NCI-H774 (cell line): ENCODE measurements at regions not wholly inside any gene's neighbourhood (a gene's known extent, or its start where the extent isn't known, plus 50 kb on each side); places are given as distances from the start of the nearest gene placed in this dataset.
"Not testable (repeated sequence)": the region's sequence is repeated elsewhere in the genome, so short reads cannot be mapped to it uniquely, and the experiment has no call there.

ENCODE experiments used
- DNase-seq: peaks from one replicate; lab custom pipeline; 2025; lab: John Stamatoyannopoulos, UW

DNA sequence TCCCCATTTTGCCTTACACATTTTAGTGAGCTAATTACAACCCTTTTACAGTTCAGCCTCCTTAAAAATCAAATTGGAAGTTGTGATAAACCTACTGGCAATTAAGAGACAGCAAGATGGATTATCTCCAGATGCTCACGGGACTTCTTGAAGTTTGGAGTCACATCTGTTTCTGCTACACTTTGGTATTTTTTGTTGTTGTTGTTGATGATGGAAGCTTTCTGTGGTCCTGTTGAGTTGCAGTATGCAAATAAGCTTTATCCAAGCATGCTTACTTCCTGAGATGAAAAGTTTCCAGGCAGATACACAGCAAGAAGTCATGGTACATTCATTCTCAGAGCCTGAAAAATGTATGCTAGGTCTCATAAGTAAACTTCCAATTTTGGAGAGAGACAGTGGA lies 670.0 kb upstream of the AMOT start:
- DNase-seq: no peak

DNA sequence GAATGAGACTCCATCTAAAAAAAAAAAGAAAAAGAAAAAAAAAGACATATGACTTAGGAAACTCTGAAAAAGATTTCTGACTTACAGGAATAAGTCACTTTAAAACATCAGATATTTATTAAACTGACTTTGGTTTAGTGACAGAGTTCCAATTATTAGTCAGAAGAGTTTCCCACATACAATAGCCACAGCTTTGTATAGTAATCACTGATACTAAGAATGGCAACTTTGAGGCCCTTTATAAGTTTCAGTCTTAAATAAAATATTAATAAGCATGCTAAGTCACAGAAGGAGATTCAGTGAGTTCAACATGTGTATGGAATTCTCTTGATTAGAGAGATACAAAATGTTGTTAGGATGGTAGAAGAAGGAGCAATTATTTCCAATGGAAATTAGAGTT lies 652.3 kb upstream of the AMOT start:
- no peak for DNase-seq

DNA sequence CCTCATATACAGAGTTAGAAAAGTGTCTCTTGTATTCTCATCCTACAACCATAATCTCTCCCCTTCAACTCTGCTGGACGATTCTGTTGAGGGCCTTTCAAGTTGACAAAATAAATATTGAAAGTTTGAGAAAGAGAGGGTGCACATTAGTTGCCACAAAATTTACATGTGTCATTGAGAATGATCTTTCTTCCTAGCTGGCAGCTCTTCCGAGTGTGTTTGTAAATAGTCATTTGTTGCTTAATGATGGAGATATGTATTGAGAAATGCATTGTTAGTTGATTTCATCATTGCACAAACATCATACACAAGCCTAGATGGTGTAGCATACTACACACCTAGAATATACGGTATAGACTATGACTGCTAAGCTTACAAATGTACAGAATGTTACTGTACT lies 632.8 kb upstream of the AMOT start:
- no peak for DNase-seq

DNA sequence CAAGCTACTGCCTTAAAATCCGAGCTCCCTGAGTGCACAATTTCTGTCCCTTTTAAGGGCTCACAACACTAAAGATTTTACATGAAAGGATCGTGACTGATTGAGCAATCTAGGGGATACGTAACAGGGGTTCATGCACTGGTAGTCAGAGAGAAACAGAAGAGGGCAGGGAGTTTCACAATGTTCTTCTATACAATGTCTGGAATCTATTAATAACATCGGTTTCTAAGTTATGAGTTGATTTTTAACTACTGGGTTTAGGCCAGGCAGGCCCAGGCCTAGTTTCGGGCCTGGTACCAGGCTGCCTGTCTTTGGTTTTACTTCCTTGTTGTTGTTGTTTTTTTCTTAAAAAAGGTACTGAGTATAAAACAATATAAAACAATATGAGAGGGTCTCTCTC lies 632.4 kb upstream of the AMOT start:
- not testable (repeated sequence) for DNase-seq

DNA sequence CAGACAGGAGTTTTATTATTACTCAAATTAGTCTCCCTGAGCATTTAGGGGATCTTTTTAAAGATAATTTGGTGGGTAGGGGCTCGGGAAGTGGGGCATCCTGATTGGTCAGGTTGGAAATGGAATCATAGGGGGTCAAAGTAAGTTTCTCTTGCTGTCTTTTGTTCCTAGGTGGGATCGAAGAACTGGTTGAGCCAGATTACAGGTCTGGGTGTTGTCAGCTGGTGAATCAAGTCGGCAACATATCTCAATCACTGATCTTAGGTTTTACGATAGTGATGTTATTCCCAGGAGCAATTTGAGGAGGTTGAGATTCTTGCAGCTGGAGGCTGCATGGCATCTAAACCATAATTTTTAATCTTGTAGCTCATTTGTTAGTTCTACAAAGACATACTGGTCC lies 629.5 kb upstream of the AMOT start:
- DNase-seq: no peak

DNA sequence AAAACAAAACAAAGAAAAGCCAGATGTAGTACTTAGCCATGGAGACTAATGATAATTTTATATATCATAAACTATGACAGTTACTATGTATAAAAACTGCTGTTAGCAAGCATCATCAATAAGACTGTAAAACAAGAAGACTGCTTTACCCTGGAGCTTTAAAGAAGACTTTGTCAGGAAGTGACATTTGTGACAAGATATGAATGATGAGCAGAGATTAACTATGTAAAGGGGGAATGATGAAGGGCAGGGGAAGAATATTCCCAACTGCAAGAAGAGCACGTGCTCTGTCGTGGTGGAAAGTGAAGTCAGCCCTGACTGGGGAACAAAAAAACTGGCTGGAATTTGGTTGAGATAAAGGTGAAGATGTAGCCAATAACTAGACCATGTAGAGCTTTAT lies 617.1 kb upstream of the AMOT start:
- no peak for DNase-seq

DNA sequence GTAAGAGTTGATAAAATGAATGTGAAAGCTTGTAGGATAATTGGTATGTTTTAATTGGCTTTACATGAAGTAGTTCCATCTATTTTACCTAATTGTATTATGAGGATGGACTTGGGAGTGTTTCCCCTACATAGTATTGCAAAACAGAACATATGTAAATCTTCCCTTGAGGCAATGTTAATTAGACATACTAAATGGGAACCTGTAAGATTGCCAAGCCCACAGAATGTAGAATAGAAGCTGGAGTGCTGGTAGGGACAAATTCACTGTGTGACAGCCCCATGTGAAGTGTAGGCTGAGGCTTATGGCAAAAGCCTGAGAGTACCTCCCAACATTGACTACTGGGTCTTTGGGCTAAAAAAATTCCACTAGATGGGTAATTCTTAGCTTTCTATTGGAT lies 615.0 kb upstream of the AMOT start:
- no peak for DNase-seq

DNA sequence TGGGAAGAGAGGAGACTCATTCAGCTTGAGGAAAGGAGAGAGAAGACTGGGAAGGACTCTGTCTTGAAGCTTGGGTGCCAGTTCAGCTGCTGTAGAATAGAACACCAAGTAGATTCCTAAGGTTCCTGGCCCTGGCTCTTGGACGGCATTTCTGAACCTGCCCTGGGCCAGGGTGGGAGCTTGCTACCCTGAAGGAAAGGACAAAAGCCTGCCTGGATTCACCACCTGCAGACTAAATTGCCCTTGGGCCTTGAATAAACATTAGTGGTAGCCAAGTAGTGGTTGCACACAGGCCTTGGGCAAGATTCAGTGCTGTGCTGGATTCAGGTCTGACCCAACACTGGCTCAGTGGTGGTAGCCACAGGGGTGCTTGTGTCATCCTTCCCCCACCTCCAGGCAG lies 588.4 kb upstream of the AMOT start:
- DNase-seq: no peak

DNA sequence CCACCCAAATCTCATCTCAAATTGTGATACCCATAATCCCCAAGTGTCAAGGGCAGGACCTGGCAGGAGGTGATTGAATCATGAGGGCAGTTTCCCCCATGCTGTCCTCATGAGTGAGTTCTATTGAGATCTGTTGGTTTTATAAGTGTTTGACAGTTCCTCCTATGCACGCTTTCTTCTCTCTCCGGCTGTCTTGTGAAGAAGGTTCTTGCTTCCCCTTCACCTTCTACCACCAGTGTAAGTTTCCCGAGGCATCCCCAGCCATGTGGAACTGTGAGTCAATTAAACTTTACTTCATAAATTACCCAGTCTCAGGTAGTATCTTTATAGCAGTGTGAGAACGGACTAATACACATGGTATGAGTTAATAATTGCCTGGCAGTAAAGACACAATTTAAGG lies 581.7 kb upstream of the AMOT start:
- no peak for DNase-seq

DNA sequence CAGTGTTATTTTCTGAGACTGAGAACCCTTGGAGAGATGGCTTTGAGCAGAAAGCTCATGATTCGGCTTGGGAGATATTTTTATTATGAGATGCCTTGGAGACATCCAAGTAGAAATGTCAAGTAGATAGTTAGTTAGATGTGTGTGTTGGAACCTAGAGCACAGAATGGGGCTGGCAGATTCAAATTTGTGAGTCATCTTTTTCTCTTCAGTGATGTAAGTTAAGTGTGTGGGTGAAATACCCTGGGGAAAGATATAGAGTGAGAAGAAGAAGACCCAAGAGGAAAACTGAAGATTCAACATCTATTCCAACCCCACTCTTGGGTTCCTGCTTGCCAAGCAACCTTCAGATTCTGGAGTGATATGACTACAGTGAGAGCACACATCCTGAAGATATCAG lies 580.8 kb upstream of the AMOT start:
- no peak for DNase-seq

DNA sequence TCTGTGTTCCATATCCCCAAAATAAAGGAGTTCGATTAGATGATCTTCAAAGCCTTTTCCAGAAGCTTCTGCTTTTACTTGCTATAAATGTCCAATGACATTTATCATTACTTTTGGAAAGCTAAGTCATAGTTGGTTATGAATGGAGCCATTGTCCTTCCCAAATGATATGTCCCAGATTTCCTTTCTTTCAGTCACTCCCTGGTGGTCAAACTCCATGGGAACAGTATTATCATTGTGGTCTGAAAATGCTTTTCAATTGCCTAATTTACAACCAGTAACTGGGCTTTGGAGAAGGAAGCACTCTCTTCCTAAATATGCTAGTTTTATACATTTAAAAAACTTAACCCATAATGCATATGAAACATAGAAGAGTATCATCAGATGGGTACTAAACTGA lies 571.5 kb upstream of the AMOT start:
- no peak for DNase-seq

DNA sequence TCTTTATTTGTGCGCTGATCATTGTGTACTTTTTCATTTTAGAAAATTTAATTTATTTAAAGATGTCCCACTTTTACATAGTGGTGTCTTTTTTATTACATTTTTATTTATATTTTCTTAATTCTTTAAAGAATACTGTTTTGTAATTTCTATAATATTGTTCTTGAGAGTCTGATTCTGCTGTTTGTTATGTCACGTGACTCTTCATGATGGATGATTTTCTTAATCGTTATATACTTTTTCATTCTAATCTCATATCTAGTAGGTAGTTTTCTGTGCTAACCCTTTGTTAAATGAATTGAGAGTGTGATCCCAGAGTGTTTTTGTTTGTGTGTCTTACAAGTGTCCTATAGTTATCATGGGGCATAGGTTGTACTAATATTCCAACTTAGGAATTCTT lies 568.2 kb upstream of the AMOT start:
- no peak for DNase-seq

DNA sequence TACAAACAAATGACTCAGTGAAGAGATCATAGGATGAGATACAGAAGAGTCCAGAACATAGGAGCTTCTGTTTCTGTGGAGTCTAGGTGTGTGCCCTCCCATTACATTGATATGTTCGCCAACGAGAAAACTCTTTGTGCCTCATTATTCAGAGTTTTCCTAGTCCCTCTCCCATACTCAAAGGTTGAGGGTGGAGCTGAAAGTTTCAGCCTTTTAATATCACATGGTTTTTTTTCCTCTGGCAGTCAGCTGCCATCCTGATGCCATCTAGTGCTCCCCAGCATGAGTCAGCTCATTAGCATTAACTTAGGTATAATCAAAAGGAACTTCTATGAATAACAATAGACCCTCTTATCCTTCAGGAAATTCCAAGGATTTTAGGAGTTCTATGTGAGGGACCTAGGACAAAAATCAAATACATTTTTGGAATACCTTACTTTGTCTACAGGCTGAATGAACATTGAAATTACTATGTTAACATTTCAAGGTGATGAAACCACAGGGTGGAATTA lies 559.6 kb upstream of the AMOT start:
- no peak for DNase-seq

DNA sequence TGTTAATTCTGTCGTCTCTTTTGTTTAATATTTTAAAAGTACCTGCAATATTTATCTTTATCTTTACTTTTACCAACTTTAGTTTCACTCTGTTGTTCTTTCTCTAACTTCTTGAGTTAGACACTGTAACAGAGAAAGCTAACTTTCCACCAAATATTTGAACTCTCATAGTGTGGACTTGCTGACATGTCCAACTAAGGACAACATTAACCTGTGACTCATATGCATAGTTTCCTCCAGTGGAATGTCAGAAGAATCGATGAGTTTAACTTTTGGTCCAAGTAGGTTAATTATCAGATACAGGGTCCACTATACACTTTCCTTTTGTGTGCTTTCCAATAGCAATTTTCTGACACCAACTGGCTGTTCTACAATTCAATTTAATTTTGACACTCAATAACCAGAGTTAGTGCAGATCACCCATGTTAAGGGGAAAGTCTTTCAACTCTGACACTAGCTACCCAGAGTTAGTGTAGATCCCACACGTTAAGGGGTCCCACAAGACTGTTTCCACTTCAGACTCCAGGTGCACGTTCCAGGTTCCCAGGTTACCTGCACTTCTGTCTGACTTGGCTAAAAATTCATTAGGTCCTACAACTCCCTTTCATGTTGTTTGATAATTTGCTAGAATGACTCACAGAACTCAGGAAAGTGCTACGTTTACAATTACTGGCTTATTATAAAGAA lies 559.0 kb upstream of the AMOT start:
- no peak for DNase-seq

DNA sequence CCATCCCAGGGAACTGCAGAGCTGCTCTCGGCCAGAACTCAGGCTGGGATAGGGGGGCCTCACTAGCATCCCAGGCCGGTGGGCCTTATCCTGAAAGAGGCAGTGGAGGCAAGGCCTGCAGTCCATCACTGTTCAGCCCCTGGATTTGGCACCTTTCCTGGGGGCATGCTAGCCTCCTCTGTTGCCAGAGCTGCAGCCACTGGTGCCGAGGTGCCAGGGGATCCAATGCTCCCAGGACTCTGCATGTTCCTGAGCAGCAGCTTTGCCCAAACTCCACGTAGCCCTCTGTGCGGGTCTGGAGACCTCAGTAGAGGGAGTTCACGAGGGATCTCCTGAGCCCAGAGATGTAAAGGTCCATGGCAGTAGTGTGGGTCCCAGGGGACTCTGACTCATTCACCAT lies 551.7 kb upstream of the AMOT start:
- no peak for DNase-seq

DNA sequence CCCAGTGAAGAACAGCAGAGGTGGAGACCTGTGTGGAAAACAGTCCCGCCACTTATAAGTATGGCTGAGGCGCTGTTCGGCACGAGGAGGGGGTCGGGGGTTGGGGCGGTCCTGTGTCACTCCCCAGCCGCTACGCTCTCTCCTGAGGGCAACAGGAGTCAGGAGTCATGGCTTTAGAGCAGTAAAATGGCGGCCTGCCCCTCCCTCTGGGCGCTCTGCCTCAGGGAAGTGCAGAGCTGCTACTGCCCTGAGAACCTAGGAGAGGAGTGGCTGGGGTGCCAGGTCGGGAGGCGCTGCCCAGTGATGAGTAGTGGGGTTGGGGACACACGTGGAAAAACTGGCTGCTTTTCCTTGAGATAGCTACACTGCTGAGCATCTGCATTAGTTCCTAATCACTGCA lies 551.2 kb upstream of the AMOT start:
- no peak for DNase-seq

DNA sequence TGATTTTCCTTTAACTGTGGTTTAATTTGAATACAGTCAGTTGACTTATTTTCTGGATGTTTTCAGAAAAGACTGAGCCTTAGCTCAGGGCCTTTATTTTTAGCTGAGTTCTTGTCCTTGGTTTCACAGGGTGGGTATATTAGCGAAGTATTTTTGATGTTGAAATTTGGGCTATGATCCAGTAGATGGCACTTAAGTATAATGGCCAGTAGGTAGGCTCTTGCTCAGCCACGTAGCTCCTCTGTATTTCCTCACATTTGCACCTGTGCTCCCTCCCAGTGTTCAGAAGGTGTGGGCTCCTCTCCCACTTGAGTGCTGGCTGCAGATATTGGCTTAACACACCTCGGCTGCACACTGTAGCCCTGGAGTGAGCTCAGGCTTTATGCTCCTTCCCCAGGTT lies 549.9 kb upstream of the AMOT start:
- no peak for DNase-seq

DNA sequence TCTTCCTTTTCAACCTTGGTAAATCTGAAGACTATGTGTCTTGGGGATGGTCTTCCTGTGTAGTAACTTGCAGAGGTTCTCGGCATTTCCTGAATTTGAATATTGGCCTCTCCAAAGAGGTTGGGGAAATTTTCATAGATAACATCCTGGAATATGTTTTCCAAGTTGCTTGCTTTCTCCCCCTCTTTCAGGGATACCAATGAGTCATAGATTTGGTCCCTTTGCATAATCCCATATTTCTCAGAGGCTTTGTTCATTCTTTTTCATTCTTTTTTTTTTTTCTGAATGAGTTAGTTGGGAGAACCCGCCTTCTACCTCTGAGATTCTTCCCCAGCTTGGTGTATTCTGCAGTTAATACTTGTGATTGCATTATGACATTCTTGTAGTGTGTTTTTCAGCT lies 549.2 kb upstream of the AMOT start:
- DNase-seq: no peak

DNA sequence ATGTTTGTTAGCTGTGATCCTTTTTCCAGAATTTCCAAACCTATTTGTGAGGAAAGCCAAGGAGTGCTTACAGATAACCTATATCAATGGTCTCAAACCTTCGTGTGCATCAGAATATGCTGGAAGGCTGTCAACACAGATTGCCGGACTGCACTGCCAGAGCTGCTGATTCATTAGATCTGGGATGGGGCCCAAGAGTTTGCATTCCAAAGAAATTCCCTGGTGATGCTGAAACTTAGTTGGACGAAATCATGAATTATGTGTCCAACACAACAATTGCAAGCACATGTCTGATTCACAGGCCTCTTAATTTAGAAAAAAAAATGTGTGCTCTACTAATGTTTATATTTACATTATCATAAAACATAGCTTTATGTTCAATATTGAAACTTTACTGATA lies 544.0 kb upstream of the AMOT start:
- DNase-seq: no peak

DNA sequence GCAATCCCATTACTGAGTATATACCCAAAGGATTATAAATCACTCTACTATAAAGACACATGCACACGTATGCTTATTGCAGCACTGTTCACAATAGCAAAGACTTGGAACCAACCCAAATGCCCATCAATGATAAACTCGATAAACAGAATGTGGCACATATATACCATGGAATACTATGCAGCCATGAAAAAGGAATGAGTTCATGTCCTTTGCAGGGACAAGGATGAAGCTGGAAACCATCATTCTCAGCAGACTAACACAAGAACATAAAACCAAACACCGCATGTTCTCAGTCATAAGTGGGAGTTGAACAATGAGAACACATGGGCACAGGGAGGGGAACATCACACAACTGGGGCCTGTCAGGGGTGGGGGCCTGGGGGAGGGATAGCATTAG lies 532.8 kb upstream of the AMOT start:
- not testable (repeated sequence) for DNase-seq

DNA sequence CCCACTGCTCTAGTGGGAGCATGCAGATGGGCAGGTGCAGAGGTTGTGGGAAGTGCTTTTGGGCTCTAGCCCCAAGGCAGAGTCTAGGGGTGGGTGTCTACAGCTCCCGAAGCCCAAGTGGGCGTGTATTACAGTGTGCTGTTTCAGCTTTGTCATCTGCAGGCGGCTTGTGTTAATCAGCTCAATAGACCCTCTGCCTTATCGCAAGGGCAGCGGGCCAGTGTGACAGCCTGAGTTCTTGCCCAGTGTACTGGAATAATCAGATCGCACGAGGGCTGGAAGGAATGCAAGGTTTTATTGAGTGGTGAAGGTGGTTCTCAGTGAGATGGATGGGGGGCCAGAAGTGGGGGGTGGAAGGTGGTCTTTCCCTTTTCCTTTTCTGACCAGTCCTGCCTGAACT lies 529.4 kb upstream of the AMOT start:
- DNase-seq: no peak

DNA sequence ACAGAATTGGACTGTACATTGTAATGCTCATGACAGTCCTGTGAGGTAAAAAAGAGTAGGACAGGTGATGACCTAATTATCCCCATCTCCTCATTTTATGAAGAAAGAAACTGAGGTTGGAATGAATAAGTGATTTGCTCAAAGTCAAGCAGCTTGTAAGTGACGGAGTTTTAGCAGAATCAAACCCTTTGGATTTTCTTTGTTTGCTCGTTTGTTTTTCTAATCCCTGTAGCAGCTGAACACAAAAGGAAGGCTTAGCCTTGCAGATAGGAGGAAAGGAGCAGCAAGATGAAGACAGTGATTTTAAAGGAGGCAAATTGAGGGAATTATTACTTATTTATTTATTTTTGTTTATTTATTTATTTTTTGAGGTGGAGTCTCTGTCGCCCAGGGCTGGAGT lies 528.4 kb upstream of the AMOT start:
- no peak for DNase-seq

DNA sequence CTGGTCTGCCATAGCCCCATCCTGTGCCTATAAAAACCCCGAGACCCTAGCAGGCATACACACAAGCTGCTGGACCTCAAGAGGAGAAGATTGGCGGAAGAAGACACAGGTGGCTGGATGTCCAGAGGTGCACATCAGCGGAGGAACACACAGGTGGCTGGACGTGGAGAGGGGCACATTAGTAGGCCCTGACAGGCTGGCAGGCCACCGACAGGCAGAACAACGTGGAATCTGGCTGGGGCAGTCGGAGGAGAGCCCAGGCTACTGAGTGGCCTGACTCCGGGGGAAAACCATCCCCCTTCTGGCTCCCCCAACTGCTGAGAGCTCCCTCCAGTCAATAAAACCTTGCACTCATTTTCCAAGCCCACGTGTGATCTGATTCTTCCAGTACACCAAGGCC lies 512.5 kb upstream of the AMOT start:
- DNase-seq: no peak

DNA sequence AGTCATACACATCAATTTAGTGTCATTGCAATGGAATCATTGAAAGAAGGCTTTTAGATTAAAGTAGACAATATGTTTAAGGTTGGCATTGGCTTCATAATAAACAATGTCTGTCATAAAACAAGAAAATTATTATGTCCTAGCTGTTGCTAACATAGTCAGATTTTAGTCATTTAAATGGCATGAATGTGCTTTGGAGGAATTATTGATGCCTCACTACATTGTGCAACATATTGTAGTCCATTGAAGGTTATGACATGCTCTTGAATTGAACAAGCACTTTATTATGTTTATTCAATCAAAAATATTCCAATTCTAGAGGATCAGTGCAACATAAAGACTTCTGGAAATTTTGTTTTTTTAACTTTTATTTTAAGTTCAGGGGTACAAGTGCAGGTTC lies 489.8 kb upstream of the AMOT start:
- DNase-seq: no peak

DNA sequence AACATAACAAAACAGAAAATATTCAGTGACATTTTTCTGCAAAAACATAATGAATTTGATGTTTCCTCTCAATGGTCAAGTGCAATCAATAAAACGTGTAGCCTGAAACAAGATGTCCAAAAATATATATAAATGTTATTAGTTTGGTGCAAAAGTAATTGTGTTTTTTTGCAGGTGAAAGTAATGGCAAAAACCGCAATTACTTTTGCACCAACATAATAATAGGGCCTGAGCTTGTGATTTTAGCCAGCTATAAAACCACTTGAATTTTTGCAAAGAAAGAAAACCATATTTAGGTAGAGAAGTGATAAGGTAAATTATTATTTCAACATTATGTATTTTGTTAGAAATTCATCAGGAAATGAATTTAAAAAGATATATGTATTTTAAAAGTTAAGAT lies 475.3 kb upstream of the AMOT start:
- DNase-seq: no peak
